ENCODE measurements at regions not wholly inside any gene's neighbourhood (a gene's known extent, or its start where the extent isn't known, plus 50 kb on each side); places are given as distances from the start of the nearest gene placed in this dataset.

- ChIA-PET POLR2A (no interaction called here), CTCF (no interaction called here), RAD21 (ENCODE audit: unreplicated experiment) (no interaction called here), SMC1A (ENCODE audit: uncharacterized antibody, unreplicated experiment) (no interaction called here)
- Histone ChIP-seq H3K9me3 (replicated peaks; ENCODE audit: control insufficient read depth, insufficient read depth, low read length) (no peaks in the 10 kb centered on the region), H3K27ac (ENCODE audit: control insufficient read depth, insufficient read depth) (no peak overlapping the region), H3K9ac (ENCODE audit: control insufficient read depth, insufficient read depth, low read length) (no peak overlapping the region), H3K27me3 (replicated peaks in 1 of 2; ENCODE audit: control insufficient read depth in 2 of 2, insufficient read depth in 2 of 2, low read length in 1 of 2) (no peaks in the 10 kb centered on the region), H3K79me2 (ENCODE audit: control insufficient read depth, insufficient read depth, low read length) (no peaks in the 10 kb centered on the region), H3K4me1 (ENCODE audit: control insufficient read depth, insufficient read depth, low read length) (no peaks in the 10 kb centered on the region), H3K4me2 (ENCODE audit: control insufficient read depth, insufficient read depth) (no peak overlapping the region), H3K4me3 (no peak overlapping the region), H2AFZ (ENCODE audit: control insufficient read depth, low read depth, low read length) (no peak overlapping the region), H3K36me3 (ENCODE audit: control insufficient read depth in 2 of 2, insufficient read depth in 2 of 2, low read length in 1 of 2) (no peaks in the 10 kb centered on the region), H4K20me1 (ENCODE audit: control insufficient read depth, insufficient read depth) (no peaks in the 10 kb centered on the region)
- TF ChIP-seq CHD4 (IDR thresholded peaks at IDR 0.05) (no peak), GATAD2B (conservative IDR thresholded peaks at IDR 0.05; ENCODE audit: low read depth) (no peak), HDAC6 (IDR thresholded peaks at IDR 0.05; ENCODE audit: unreplicated experiment) (no peak), PML (IDR thresholded peaks at IDR 0.05; ENCODE audit: low read length) (no peak), KLF5 (IDR thresholded peaks at IDR 0.05; ENCODE audit: partially characterized antibody) (no peak), RAD21 (IDR thresholded peaks at IDR 0.05; ENCODE audit: insufficient read depth, low read depth, low read length) (no peak), ZSCAN29 (IDR thresholded peaks at IDR 0.05) (no peak), E2F4 (IDR thresholded peaks at IDR 0.05; ENCODE audit: low read depth, low read length) (no peak), MYC (IDR thresholded peaks at IDR 0.05; ENCODE audit: insufficient read depth, insufficient read length, insufficient replicate concordance, low read length, severe bottlenecking) (no peak), NR2C1 (IDR thresholded peaks at IDR 0.05) (no peak)
- TF ChIP-seq, protein P1, sequence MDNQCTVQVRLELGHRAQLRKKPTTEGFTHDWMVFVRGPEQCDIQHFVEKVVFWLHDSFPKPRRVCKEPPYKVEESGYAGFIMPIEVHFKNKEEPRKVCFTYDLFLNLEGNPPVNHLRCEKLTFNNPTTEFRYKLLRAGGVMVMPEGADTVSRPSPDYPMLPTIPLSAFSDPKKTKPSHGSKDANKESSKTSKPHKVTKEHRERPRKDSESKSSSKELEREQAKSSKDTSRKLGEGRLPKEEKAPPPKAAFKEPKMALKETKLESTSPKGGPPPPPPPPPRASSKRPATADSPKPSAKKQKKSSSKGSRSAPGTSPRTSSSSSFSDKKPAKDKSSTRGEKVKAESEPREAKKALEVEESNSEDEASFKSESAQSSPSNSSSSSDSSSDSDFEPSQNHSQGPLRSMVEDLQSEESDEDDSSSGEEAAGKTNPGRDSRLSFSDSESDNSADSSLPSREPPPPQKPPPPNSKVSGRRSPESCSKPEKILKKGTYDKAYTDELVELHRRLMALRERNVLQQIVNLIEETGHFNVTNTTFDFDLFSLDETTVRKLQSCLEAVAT (IDR thresholded peaks at IDR 0.05), result no peak
- intact Hi-C loops (cut with micrococcal nuclease; ENCODE audit: unreplicated experiment) (no loop called here), in situ Hi-C loops (cut with MboI) (no loop called here)
- 25% methylated on average over 3 of the region's 3 CpGs for WGBS (ENCODE audit: insufficient coverage, insufficient replicate concordance, low lambda C conversion rate, missing lambda C conversion rate)
- FAIRE-seq (no peak), DNase-seq (ENCODE audit: low read depth, low spot score) (no peak), ATAC-seq (no peak)
- no TSS peak for BruUV-seq (replicated peaks)
Measured at GRCh38 chr1:98099501-98099900, 178.7 kb upstream of the DPYD start.

Measured in GM12878 (cell line).